Muscle layer of colon (tissue), 2 donors: ENCODE measurements at regions not wholly inside any gene's neighbourhood (a gene's known extent, or its start where the extent isn't known, plus 50 kb on each side); places are given as distances from the start of the nearest gene placed in this dataset.
"Not testable (repeated sequence)": the region's sequence is repeated elsewhere in the genome, so short reads cannot be mapped to it uniquely, and the experiment has no call there.

Experiments used
- H3K27ac ChIP-seq: one replicate; pipeline ENCODE4 v1.7.0; 2013; ENCODE audit warnings: low read depth, mild to moderate bottlenecking, low read length, moderate library complexity
- H3K27me3 ChIP-seq, 2 donors: one replicate each; pipeline ENCODE4 v1.7.0; 2013; ENCODE audit warnings: low read length in 2 of 2, mild to moderate bottlenecking in 2 of 2; ENCODE audit not compliant: insufficient read depth in 2 of 2, control insufficient read depth in 1 of 2
- H3K36me3 ChIP-seq: one replicate; pipeline ENCODE4 v1.7.0; 2013; ENCODE audit warnings: mild to moderate bottlenecking, low read length; ENCODE audit not compliant: insufficient read depth
- H3K4me1 ChIP-seq: one replicate; pipeline ENCODE4 v1.7.0; 2013; ENCODE audit warnings: mild to moderate bottlenecking, low read length; ENCODE audit not compliant: insufficient read depth
- H3K4me3 ChIP-seq, 2 donors: one replicate each; pipeline ENCODE4 v1.7.0; 2013; ENCODE audit warnings: low read length in 2 of 2, low read depth in 1 of 2, mild to moderate bottlenecking in 1 of 2, moderate library complexity in 1 of 2
- H3K9ac ChIP-seq: one replicate; pipeline ENCODE4 v1.7.0; 2013; ENCODE audit warnings: low read length
- H3K9me3 ChIP-seq: one replicate; pipeline ENCODE4 v1.7.0; 2013; ENCODE audit warnings: mild to moderate bottlenecking, low read length
- donor health status: abdominal sarcoma.
- donor health status: Adenocarcinoma of cecum.

GRCh38 chr12:116443821-116444589, 115.2 kb upstream of the MAP1LC3B2 start:
- Histone ChIP-seq H3K9ac (no peak overlapping the region), H3K27me3 (no peaks in the 10 kb centered on the region), H3K27ac (no peak overlapping the region), H3K9me3 (no peaks in the 10 kb centered on the region), H3K4me1 (no peaks in the 10 kb centered on the region), H3K36me3 (no peaks in the 10 kb centered on the region), H3K4me3 (no peak overlapping the region)

GRCh38 chr12:116444590-116444943, 114.6 kb upstream of the MAP1LC3B2 start:
- Histone ChIP-seq H3K4me1 (no peaks in the 10 kb centered on the region), H3K9me3 (no peaks in the 10 kb centered on the region), H3K9ac (no peak overlapping the region), H3K36me3 (no peaks in the 10 kb centered on the region), H3K27ac (no peak overlapping the region), H3K4me3 (no peak overlapping the region), H3K27me3 (no peaks in the 10 kb centered on the region)

- Histone ChIP-seq H3K4me3 (no peak overlapping the region), H3K9me3 (no peaks in the 10 kb centered on the region), H3K36me3 (no peaks in the 10 kb centered on the region), H3K4me1 (no peaks in the 10 kb centered on the region), H3K27ac (no peak overlapping the region), H3K27me3 (no peaks in the 10 kb centered on the region), H3K9ac (no peak overlapping the region)
Measured at GRCh38 chr12:116448165-116448739, 110.9 kb upstream of the MAP1LC3B2 start.

GRCh38 chr12:116450406-116450910, 108.7 kb upstream of the MAP1LC3B2 start:
- Histone ChIP-seq H3K9me3 (no peaks in the 10 kb centered on the region), H3K27ac (no peak overlapping the region), H3K9ac (no peak overlapping the region), H3K4me1 (peaks cover 11% of the 10 kb centered on the region), H3K4me3 (no peak overlapping the region), H3K36me3 (no peaks in the 10 kb centered on the region), H3K27me3 (no peaks in the 10 kb centered on the region)

GRCh38 chr12:116452975-116453374, 106.2 kb upstream of the MAP1LC3B2 start:
- not testable (repeated sequence) for H3K27ac ChIP-seq, H3K9me3 ChIP-seq, H3K4me3 ChIP-seq, H3K27me3 ChIP-seq, H3K36me3 ChIP-seq, H3K9ac ChIP-seq
- H3K4me1 ChIP-seq: peaks cover 23% of the 10 kb centered on the region

- Histone ChIP-seq H3K9ac (no peak overlapping the region), H3K4me3 (no peak overlapping the region), H3K9me3 (no peaks in the 10 kb centered on the region), H3K36me3 (no peaks in the 10 kb centered on the region), H3K27ac (no peak overlapping the region), H3K4me1 (peaks cover 23% of the 10 kb centered on the region), H3K27me3 (no peaks in the 10 kb centered on the region)
Measured at GRCh38 chr12:116453631-116454030, 105.5 kb upstream of the MAP1LC3B2 start.

GRCh38 chr12:116454076-116454475, 105.1 kb upstream of the MAP1LC3B2 start:
- Histone ChIP-seq H3K4me1 (peaks cover 23% of the 10 kb centered on the region), H3K4me3 (no peak overlapping the region), H3K9me3 (no peaks in the 10 kb centered on the region), H3K36me3 (no peaks in the 10 kb centered on the region), H3K9ac (no peak overlapping the region), H3K27ac (no peak overlapping the region), H3K27me3 (no peaks in the 10 kb centered on the region)

- Histone ChIP-seq H3K36me3 (no peaks in the 10 kb centered on the region), H3K4me3 (peak overlapping the region in 1 of 2 donors; percentile 4), H3K27ac (peak overlapping the region; percentile 82), H3K9me3 (no peaks in the 10 kb centered on the region), H3K4me1 (peaks cover 25% of the 10 kb centered on the region), H3K27me3 (no peaks in the 10 kb centered on the region), H3K9ac (no peak overlapping the region)
Measured at GRCh38 chr12:116454950-116455447, 104.2 kb upstream of the MAP1LC3B2 start.

- Histone ChIP-seq H3K9me3 (no peaks in the 10 kb centered on the region), H3K4me1 (peaks cover 31% of the 10 kb centered on the region), H3K27me3 (no peaks in the 10 kb centered on the region), H3K9ac (peak overlapping the region; percentile 29), H3K4me3 (peak overlapping the region in 1 of 2 donors; percentile 4), H3K27ac (peak overlapping the region; percentile 82), H3K36me3 (no peaks in the 10 kb centered on the region)
Measured at GRCh38 chr12:116455540-116456329, 103.4 kb upstream of the MAP1LC3B2 start.

- Histone ChIP-seq H3K27me3 (no peaks in the 10 kb centered on the region), H3K9me3 (no peaks in the 10 kb centered on the region), H3K36me3 (no peaks in the 10 kb centered on the region), H3K4me3 (peak overlapping the region in 1 of 2 donors; percentile 0), H3K4me1 (peaks cover 31% of the 10 kb centered on the region), H3K27ac (peak overlapping the region; percentile 79), H3K9ac (peak overlapping the region; percentile 29)
Measured at GRCh38 chr12:116456330-116457082, 102.7 kb upstream of the MAP1LC3B2 start.

GRCh38 chr12:116458492-116458891, 100.7 kb upstream of the MAP1LC3B2 start:
- Histone ChIP-seq H3K4me3 (no peak overlapping the region), H3K36me3 (no peaks in the 10 kb centered on the region), H3K9ac (no peak overlapping the region), H3K27me3 (no peaks in the 10 kb centered on the region), H3K4me1 (peaks cover 31% of the 10 kb centered on the region), H3K27ac (no peak overlapping the region), H3K9me3 (no peaks in the 10 kb centered on the region)
